AG09309 (cell line): ENCODE measurements at regions not wholly inside any gene's neighbourhood (a gene's known extent, or its start where the extent isn't known, plus 50 kb on each side); places are given as distances from the start of the nearest gene placed in this dataset.
"Not testable (repeated sequence)": the region's sequence is repeated elsewhere in the genome, so short reads cannot be mapped to it uniquely, and the experiment has no call there.

ENCODE experiments used
- DNase-seq: peaks from one replicate; pipeline ENCODE4 v3.0.0-alpha.2; 2010; ENCODE audit warnings: low read depth
- H3K4me3 ChIP-seq: 2 replicates; pipeline ENCODE4 v1.5.1; 2011; ENCODE audit warnings: mild to moderate bottlenecking, low read depth, low read length, moderate library complexity; ENCODE audit not compliant: control insufficient read depth
- TF ChIP-seq, protein P1 (sequence below): IDR thresholded peaks from 2 replicates; pipeline ENCODE4 v1.5.1; 2011; ENCODE audit warnings: mild to moderate bottlenecking, low read depth, low read length, inconsistent platforms; ENCODE audit not compliant: insufficient read depth, control insufficient read depth; ENCODE audit errors: missing control alignments

DNA sequence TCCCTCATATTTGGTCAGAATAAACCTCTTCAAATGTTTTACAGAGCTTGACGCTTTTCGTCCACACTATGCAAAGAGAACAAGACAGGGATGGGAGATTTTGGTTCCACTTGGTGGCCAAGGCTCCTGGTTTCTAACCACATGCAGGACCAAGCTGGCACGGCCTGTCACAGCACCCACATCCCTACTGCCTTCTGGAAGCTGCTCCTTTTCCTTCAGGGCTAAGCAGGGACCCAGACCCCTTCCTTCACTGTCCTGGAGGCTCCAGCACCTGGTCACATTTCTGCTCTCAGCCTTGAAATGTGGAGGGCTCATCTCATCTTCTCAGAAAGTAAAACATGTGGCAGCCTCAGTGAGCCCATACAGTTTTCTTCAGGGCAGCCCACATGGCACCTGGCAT is 50.4 kb upstream of the ARHGEF7 start:
- TF ChIP-seq, protein P1, sequence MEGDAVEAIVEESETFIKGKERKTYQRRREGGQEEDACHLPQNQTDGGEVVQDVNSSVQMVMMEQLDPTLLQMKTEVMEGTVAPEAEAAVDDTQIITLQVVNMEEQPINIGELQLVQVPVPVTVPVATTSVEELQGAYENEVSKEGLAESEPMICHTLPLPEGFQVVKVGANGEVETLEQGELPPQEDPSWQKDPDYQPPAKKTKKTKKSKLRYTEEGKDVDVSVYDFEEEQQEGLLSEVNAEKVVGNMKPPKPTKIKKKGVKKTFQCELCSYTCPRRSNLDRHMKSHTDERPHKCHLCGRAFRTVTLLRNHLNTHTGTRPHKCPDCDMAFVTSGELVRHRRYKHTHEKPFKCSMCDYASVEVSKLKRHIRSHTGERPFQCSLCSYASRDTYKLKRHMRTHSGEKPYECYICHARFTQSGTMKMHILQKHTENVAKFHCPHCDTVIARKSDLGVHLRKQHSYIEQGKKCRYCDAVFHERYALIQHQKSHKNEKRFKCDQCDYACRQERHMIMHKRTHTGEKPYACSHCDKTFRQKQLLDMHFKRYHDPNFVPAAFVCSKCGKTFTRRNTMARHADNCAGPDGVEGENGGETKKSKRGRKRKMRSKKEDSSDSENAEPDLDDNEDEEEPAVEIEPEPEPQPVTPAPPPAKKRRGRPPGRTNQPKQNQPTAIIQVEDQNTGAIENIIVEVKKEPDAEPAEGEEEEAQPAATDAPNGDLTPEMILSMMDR = no peak
- no peak for DNase-seq
- H3K4me3 ChIP-seq = no peak overlapping the region

DNA sequence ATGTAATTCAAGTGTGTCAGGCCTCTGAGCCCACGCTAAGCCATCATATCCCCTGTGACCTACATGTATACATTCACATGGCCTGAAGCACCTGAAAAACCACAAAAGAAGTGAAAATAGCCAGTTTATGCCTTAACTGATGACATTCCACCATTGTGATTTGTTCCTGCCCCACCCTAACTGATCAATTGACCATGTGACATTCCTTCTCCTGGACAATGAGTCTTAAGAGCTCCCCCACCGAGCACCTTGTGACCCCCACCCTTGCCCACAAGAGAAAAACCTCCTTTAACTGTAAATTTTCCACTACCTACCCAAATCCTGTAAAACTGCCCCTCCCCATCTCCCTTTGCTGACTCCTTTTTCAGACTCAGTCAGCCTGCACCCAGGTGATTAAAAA is 52.1 kb upstream of the ARHGEF7 start:
- no peak overlapping the region for H3K4me3 ChIP-seq
- TF ChIP-seq, protein P1 = no peak
- DNase-seq = no peak

DNA sequence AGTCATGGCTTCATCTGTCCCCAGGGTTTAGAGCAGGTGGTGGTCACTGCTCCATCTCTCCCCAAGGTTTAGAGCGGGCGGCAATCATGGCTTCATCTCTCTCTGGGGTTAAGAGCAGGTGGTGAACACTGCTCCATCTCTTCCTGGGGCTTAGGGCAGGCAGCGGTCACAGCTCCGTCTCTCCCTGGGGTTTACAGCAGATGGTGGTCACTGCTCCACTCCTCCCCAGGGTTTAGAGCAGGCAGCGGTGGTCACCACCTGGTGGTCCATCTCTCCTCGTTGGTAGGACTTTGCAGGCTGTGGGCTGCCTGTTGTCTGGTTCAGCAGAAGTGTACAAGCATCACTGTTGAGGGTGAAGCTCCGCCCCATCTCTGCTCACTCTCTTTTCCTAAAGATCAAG is 52.8 kb upstream of the ARHGEF7 start:
- TF ChIP-seq, protein P1 = no peak
- no peak for DNase-seq
- H3K4me3 ChIP-seq = no peak overlapping the region

DNA sequence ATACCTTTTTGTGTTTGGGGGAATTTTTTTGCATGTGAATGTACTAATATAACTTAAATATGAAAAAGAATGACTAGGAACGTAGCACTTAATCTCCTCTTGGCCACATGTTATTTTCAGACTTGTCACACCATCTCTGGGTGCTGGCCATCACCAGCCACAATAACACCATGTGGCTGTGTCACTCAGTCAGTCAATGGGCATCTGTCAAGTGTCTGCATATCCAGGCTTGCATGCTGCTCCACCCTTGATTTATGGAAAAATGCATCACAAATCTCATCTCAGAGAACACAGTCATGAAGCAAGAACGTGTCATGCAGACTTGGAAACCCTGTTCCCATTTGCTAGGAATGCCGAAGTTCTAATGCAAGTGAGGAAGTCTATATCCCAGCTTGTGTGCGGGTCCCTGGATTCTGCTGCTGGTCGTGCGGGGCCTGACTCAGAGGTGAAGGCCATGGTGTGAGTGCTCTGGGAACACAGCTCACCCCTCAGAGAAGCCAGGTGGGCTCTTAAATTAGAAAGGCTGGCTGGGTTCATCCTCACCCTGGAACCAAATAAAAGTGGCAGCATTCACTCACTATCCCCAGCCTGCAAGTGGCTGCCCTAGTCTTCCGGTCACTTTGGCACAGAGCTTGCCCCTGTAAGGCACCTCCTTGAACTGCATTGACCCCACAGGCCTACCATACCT is 53.6 kb upstream of the ARHGEF7 start:
- H3K4me3 ChIP-seq = no peak overlapping the region
- no peak for DNase-seq
- TF ChIP-seq, protein P1 = no peak

- no peak overlapping the region for H3K4me3 ChIP-seq
- no peak for DNase-seq
- TF ChIP-seq, protein P1 = no peak
Measured at GRCh38 chr13:111060237-111060919, 54.7 kb upstream of the ARHGEF7 start.

- TF ChIP-seq, protein P1 = no peak
- no peak overlapping the region for H3K4me3 ChIP-seq
- no peak for DNase-seq
Measured at GRCh38 chr13:111058796-111059506, 56.2 kb upstream of the ARHGEF7 start.

DNA sequence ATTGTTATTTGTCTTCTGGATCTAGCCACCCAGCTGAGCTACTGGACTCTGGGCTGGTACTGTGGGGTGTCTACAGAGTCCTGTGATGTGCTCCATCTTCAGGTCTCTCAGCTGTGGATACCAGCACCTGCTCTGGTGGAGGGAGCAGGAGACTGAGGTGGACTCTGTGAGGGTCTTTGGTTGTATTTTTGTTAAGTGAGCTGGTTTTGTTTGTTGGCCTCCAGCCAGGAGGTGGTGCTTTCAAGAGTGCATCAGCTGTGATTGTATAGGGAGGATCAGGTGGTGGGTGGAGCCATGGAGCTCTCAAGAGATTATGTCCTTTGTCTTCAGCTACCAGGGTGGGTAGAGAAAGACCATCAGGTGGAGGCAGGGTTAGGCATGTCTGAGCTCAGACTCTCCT is 56.8 kb upstream of the ARHGEF7 start:
- not testable (repeated sequence) for H3K4me3 ChIP-seq, DNase-seq

- DNase-seq = not testable (repeated sequence)
Measured at GRCh38 chr13:111051726-111052232, 63.3 kb upstream of the ARHGEF7 start.

More at GRCh38 chr13:111051726-111052232, 63.3 kb upstream of the ARHGEF7 start:
- not testable (repeated sequence) for H3K4me3 ChIP-seq
